Astrocyte (in vitro differentiated cells and primary cell): ENCODE measurements at regions not wholly inside any gene's neighbourhood (a gene's known extent, or its start where the extent isn't known, plus 50 kb on each side); places are given as distances from the start of the nearest gene placed in this dataset.

Experiments used
- EZH2 ChIP-seq: IDR thresholded peaks from 2 replicates; pipeline ENCODE4 v1.6.1; 2012; ENCODE audit warnings: mild to moderate bottlenecking, low read length, inconsistent platforms; ENCODE audit not compliant: insufficient read depth
- TF ChIP-seq, protein P1 (sequence below): IDR thresholded peaks from 2 replicates; pipeline ENCODE4 v1.5.1; 2011; ENCODE audit warnings: low read depth, mild to moderate bottlenecking, inconsistent platforms, low read length, moderate library complexity; ENCODE audit not compliant: insufficient read depth

GRCh38 chr10:87603196-87603595 is 56.5 kb upstream of the PAPSS2 start:
- TF ChIP-seq, protein P1, sequence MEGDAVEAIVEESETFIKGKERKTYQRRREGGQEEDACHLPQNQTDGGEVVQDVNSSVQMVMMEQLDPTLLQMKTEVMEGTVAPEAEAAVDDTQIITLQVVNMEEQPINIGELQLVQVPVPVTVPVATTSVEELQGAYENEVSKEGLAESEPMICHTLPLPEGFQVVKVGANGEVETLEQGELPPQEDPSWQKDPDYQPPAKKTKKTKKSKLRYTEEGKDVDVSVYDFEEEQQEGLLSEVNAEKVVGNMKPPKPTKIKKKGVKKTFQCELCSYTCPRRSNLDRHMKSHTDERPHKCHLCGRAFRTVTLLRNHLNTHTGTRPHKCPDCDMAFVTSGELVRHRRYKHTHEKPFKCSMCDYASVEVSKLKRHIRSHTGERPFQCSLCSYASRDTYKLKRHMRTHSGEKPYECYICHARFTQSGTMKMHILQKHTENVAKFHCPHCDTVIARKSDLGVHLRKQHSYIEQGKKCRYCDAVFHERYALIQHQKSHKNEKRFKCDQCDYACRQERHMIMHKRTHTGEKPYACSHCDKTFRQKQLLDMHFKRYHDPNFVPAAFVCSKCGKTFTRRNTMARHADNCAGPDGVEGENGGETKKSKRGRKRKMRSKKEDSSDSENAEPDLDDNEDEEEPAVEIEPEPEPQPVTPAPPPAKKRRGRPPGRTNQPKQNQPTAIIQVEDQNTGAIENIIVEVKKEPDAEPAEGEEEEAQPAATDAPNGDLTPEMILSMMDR: no peak
- TF ChIP-seq EZH2: no peak
